ENCODE measurements at regions not wholly inside any gene's neighbourhood (a gene's known extent, or its start where the extent isn't known, plus 50 kb on each side); places are given as distances from the start of the nearest gene placed in this dataset.

DNA sequence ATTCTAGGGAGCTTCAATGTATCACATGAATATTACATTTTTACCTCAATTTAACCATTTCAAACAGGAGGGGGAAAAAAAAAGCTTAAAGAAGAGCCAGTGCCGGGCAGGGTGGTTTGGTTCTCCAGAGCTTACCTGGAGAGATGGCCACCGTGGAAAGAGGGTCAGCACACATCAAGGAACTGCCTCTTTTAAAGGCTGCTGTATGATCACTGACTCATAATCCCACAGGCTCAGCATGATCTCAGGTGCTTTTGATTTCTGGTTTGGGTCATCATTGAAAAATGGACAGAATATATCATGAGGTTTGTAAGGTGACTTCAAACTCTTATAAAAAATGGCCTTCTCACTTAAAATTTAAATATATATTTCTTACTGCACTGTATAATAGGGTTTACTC is 67.5 kb upstream of the MDFIC start:
- no peaks in the 10 kb centered on the region for H3K79me2 ChIP-seq (ENCODE audit: insufficient read depth, low read length)
- no peaks in the 10 kb centered on the region for H3K9me2 ChIP-seq (ENCODE audit: low read depth, low read length)
- H3K27me3 ChIP-seq (ENCODE audit: insufficient read depth, low read length): no peaks in the 10 kb centered on the region
- H3K9me3 ChIP-seq (ENCODE audit: low read length): no peaks in the 10 kb centered on the region
- H2AFZ ChIP-seq (ENCODE audit: low read length): no peak overlapping the region
- no peaks in the 10 kb centered on the region for H3K36me3 ChIP-seq (ENCODE audit: insufficient read depth, low read length)
- no peak overlapping the region for H3K4me2 ChIP-seq (ENCODE audit: low read length)
- H3K4me3 ChIP-seq (ENCODE audit: low read depth, low read length, poor library complexity, severe bottlenecking): no peak overlapping the region
- H3K27ac ChIP-seq (ENCODE audit: low read depth, low read length, poor library complexity, severe bottlenecking): no peak overlapping the region
- H3K9ac ChIP-seq (ENCODE audit: low read length): no peak overlapping the region
- H4K20me1 ChIP-seq (ENCODE audit: insufficient read depth, low read length): no peaks in the 10 kb centered on the region
- TF ChIP-seq EZH2 (IDR thresholded peaks at IDR 0.05; ENCODE audit: borderline replicate concordance, low read length): no peak
- TF ChIP-seq, protein P1, sequence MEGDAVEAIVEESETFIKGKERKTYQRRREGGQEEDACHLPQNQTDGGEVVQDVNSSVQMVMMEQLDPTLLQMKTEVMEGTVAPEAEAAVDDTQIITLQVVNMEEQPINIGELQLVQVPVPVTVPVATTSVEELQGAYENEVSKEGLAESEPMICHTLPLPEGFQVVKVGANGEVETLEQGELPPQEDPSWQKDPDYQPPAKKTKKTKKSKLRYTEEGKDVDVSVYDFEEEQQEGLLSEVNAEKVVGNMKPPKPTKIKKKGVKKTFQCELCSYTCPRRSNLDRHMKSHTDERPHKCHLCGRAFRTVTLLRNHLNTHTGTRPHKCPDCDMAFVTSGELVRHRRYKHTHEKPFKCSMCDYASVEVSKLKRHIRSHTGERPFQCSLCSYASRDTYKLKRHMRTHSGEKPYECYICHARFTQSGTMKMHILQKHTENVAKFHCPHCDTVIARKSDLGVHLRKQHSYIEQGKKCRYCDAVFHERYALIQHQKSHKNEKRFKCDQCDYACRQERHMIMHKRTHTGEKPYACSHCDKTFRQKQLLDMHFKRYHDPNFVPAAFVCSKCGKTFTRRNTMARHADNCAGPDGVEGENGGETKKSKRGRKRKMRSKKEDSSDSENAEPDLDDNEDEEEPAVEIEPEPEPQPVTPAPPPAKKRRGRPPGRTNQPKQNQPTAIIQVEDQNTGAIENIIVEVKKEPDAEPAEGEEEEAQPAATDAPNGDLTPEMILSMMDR (IDR thresholded peaks at IDR 0.05; ENCODE audit: low read length): no peak
- no peaks in the 10 kb centered on the region for H3K4me1 ChIP-seq (ENCODE audit: insufficient read depth, low read length, severe bottlenecking)
- no peaks in the 10 kb centered on the region for H3F3A ChIP-seq (ENCODE audit: insufficient read depth, low read length)

GRCh38 chr7:114856625-114857024 is 65.3 kb upstream of the MDFIC start:
- H3K9me2 ChIP-seq (ENCODE audit: low read depth, low read length): no peaks in the 10 kb centered on the region
- H2AFZ ChIP-seq (ENCODE audit: low read length): no peak overlapping the region
- no peak overlapping the region for H3K27ac ChIP-seq (ENCODE audit: low read depth, low read length, poor library complexity, severe bottlenecking)
- H3K79me2 ChIP-seq (ENCODE audit: insufficient read depth, low read length): no peaks in the 10 kb centered on the region
- H4K20me1 ChIP-seq (ENCODE audit: insufficient read depth, low read length): no peaks in the 10 kb centered on the region
- no peaks in the 10 kb centered on the region for H3K9me3 ChIP-seq (ENCODE audit: low read length)
- no peaks in the 10 kb centered on the region for H3K27me3 ChIP-seq (ENCODE audit: insufficient read depth, low read length)
- TF ChIP-seq EZH2 (IDR thresholded peaks at IDR 0.05; ENCODE audit: borderline replicate concordance, low read length): no peak
- TF ChIP-seq, protein P1 (IDR thresholded peaks at IDR 0.05; ENCODE audit: low read length): no peak
- H3K36me3 ChIP-seq (ENCODE audit: insufficient read depth, low read length): no peaks in the 10 kb centered on the region
- no peaks in the 10 kb centered on the region for H3F3A ChIP-seq (ENCODE audit: insufficient read depth, low read length)
- H3K4me3 ChIP-seq (ENCODE audit: low read depth, low read length, poor library complexity, severe bottlenecking): no peak overlapping the region
- no peak overlapping the region for H3K9ac ChIP-seq (ENCODE audit: low read length)
- H3K4me2 ChIP-seq (ENCODE audit: low read length): no peak overlapping the region
- no peaks in the 10 kb centered on the region for H3K4me1 ChIP-seq (ENCODE audit: insufficient read depth, low read length, severe bottlenecking)

- no peaks in the 10 kb centered on the region for H3K36me3 ChIP-seq (ENCODE audit: insufficient read depth, low read length)
- no peaks in the 10 kb centered on the region for H3K9me3 ChIP-seq (ENCODE audit: low read length)
- no peaks in the 10 kb centered on the region for H3F3A ChIP-seq (ENCODE audit: insufficient read depth, low read length)
- H3K27ac ChIP-seq (ENCODE audit: low read depth, low read length, poor library complexity, severe bottlenecking): no peak overlapping the region
- H4K20me1 ChIP-seq (ENCODE audit: insufficient read depth, low read length): no peaks in the 10 kb centered on the region
- H2AFZ ChIP-seq (ENCODE audit: low read length): no peak overlapping the region
- H3K4me2 ChIP-seq (ENCODE audit: low read length): no peak overlapping the region
- H3K4me3 ChIP-seq (ENCODE audit: low read depth, low read length, poor library complexity, severe bottlenecking): no peak overlapping the region
- H3K27me3 ChIP-seq (ENCODE audit: insufficient read depth, low read length): no peaks in the 10 kb centered on the region
- no peaks in the 10 kb centered on the region for H3K79me2 ChIP-seq (ENCODE audit: insufficient read depth, low read length)
- H3K9me2 ChIP-seq (ENCODE audit: low read depth, low read length): no peaks in the 10 kb centered on the region
- TF ChIP-seq EZH2 (IDR thresholded peaks at IDR 0.05; ENCODE audit: borderline replicate concordance, low read length): no peak
- TF ChIP-seq, protein P1 (IDR thresholded peaks at IDR 0.05; ENCODE audit: low read length): no peak
- no peaks in the 10 kb centered on the region for H3K4me1 ChIP-seq (ENCODE audit: insufficient read depth, low read length, severe bottlenecking)
- no peak overlapping the region for H3K9ac ChIP-seq (ENCODE audit: low read length)
These were observed 64.3 kb upstream of the MDFIC start for GRCh38 chr7:114857605-114858004.
